Suprapubic skin (tissue), 4 donors: ENCODE measurements at regions not wholly inside any gene's neighbourhood (a gene's known extent, or its start where the extent isn't known, plus 50 kb on each side); places are given as distances from the start of the nearest gene placed in this dataset.
A peak's percentile ranks its signal among the peaks of the same experiment; 100 is the strongest.

Source experiments
- DNase-seq, 2 donors: peaks; one replicate each; pipeline ENCODE4 v3.0.0-alpha.2; 2019; ENCODE audit warnings: low spot score in 2 of 2
- H3K27ac ChIP-seq: fragments of 200-600 bp; sonication (generic); one replicate; pipeline ENCODE4 v1.5.1; 2019
- H3K27me3 ChIP-seq: fragments of 200-600 bp; sonication (generic); one replicate; pipeline ENCODE4 v1.5.1; 2019
- H3K36me3 ChIP-seq: fragments of 200-600 bp; sonication (generic); one replicate; pipeline ENCODE4 v1.5.1; 2019
- H3K4me1 ChIP-seq: fragments of 200-600 bp; sonication (generic); one replicate; pipeline ENCODE4 v1.5.1; 2019
- H3K4me3 ChIP-seq: fragments of 200-600 bp; sonication (generic); one replicate; pipeline ENCODE4 v1.5.1; 2019; ENCODE audit warnings: mild to moderate bottlenecking
- H3K9me3 ChIP-seq: fragments of 200-600 bp; sonication (generic); one replicate; pipeline ENCODE4 v1.5.1; 2019
- CTCF ChIP-seq, 2 donors: fragments of 200-600 bp in 1 of 2; fragments of 450-650 bp in 1 of 2; sonication (generic) in 1 of 2; IDR thresholded peaks; one replicate each; pipeline ENCODE4 v1.5.1; 2016 to 2019; ENCODE audit warnings: antibody characterized with exemption in 2 of 2, mild to moderate bottlenecking in 1 of 2, moderate library complexity in 1 of 2
- EP300 ChIP-seq: sonication (generic); formaldehyde crosslinking; IDR thresholded peaks from one replicate; pipeline ENCODE4 v1.6.1; 2017; ENCODE audit warnings: antibody characterized with exemption
- POLR2A ChIP-seq, 2 donors: fragments of 450-650 bp; IDR thresholded peaks; one replicate each; pipeline ENCODE4 v1.6.1; 2017; ENCODE audit warnings: antibody characterized with exemption in 2 of 2, mild to moderate bottlenecking in 2 of 2, moderate library complexity in 2 of 2
- POLR2AphosphoS5 ChIP-seq, 3 donors: sonication (generic); formaldehyde crosslinking; IDR thresholded peaks; one replicate each; pipeline ENCODE4 v1.6.1; 2017; ENCODE audit warnings: antibody characterized with exemption in 3 of 3
- WGBS: methylation state at CpG from one replicate; pipeline ENCODE4 v1.1.5; 2018; 5-methylcytosine and 5-hydroxymethylcytosine counted together

- no peaks in the 10 kb centered on the region for H3K4me1 ChIP-seq
- no peaks in the 10 kb centered on the region for H3K36me3 ChIP-seq
- no peak for DNase-seq
- no peaks in the 10 kb centered on the region for H3K27me3 ChIP-seq
- no peaks in the 10 kb centered on the region for H3K9me3 ChIP-seq
- H3K4me3 ChIP-seq = no peak overlapping the region
- H3K27ac ChIP-seq = no peak overlapping the region
- 80% methylated on average over 6 of the region's 6 CpGs for WGBS
- no peak for TF ChIP-seq POLR2AphosphoS5 (IDR thresholded peaks at IDR 0.05)
- TF ChIP-seq CTCF (IDR thresholded peaks at IDR 0.05) = no peak
- TF ChIP-seq POLR2A (IDR thresholded peaks at IDR 0.05) = no peak
- no peak for TF ChIP-seq EP300
These were observed 441.7 kb downstream of the FUT8 start for GRCh38 chr14:65854215-65854614.

- no peak overlapping the region for H3K4me3 ChIP-seq
- WGBS = 58% methylated on average over 5 of the region's 5 CpGs
- no peak for DNase-seq
- H3K4me1 ChIP-seq = no peaks in the 10 kb centered on the region
- no peak overlapping the region for H3K27ac ChIP-seq
- H3K9me3 ChIP-seq = no peaks in the 10 kb centered on the region
- TF ChIP-seq CTCF (IDR thresholded peaks at IDR 0.05) (no peak), POLR2A (IDR thresholded peaks at IDR 0.05) (no peak), EP300 (no peak), POLR2AphosphoS5 (IDR thresholded peaks at IDR 0.05) (no peak)
- H3K36me3 ChIP-seq = no peaks in the 10 kb centered on the region
- H3K27me3 ChIP-seq = no peaks in the 10 kb centered on the region
These were observed 448.6 kb downstream of the FUT8 start for GRCh38 chr14:65860956-65861611.

GRCh38 chr14:65864549-65864948, 452.0 kb downstream of the FUT8 start:
- no peak overlapping the region for H3K27ac ChIP-seq
- no peak overlapping the region for H3K4me3 ChIP-seq
- no peaks in the 10 kb centered on the region for H3K36me3 ChIP-seq
- TF ChIP-seq POLR2A (IDR thresholded peaks at IDR 0.05) (no peak), CTCF (IDR thresholded peaks at IDR 0.05) (no peak), POLR2AphosphoS5 (IDR thresholded peaks at IDR 0.05) (no peak), EP300 (no peak)
- WGBS = 28% methylated on average over 4 of the region's 4 CpGs
- H3K27me3 ChIP-seq = no peaks in the 10 kb centered on the region
- H3K9me3 ChIP-seq = no peaks in the 10 kb centered on the region
- H3K4me1 ChIP-seq = no peaks in the 10 kb centered on the region
- DNase-seq = no peak

- Histone ChIP-seq H3K27me3 (no peaks in the 10 kb centered on the region), H3K36me3 (no peaks in the 10 kb centered on the region), H3K27ac (no peak overlapping the region), H3K4me1 (no peaks in the 10 kb centered on the region), H3K9me3 (no peaks in the 10 kb centered on the region), H3K4me3 (no peak overlapping the region)
- TF ChIP-seq POLR2AphosphoS5 (IDR thresholded peaks at IDR 0.05) (no peak), EP300 (no peak), CTCF (IDR thresholded peaks at IDR 0.05) (no peak), POLR2A (IDR thresholded peaks at IDR 0.05) (no peak)
- DNase-seq = no peak
- whole genome bisulfite sequencing = 30% methylated on average over 3 of the region's 3 CpGs
These were observed 452.5 kb downstream of the FUT8 start for GRCh38 chr14:65864984-65865383.

GRCh38 chr14:65866448-65866847, 453.9 kb downstream of the FUT8 start:
- Histone ChIP-seq H3K27me3 (no peaks in the 10 kb centered on the region), H3K36me3 (no peaks in the 10 kb centered on the region), H3K4me1 (no peaks in the 10 kb centered on the region), H3K4me3 (no peak overlapping the region), H3K27ac (no peak overlapping the region), H3K9me3 (no peaks in the 10 kb centered on the region)
- 57% methylated on average over 3 of the region's 3 CpGs for WGBS
- no peak for TF ChIP-seq CTCF (IDR thresholded peaks at IDR 0.05)
- TF ChIP-seq POLR2AphosphoS5 (IDR thresholded peaks at IDR 0.05) = peak in 1 of 3 donors; percentile 30
- no peak for TF ChIP-seq POLR2A (IDR thresholded peaks at IDR 0.05)
- DNase-seq = no peak
